ENCODE measurements at regions not wholly inside any gene's neighbourhood (a gene's known extent, or its start where the extent isn't known, plus 50 kb on each side); places are given as distances from the start of the nearest gene placed in this dataset.
"Not testable (repeated sequence)": the region's sequence is repeated elsewhere in the genome, so short reads cannot be mapped to it uniquely, and the experiment has no call there.

- no peak for DNase-seq
Observed at GRCh38 chr6:15897063-15897876, 231.6 kb upstream of the MYLIP start.

GRCh38 chr6:15894973-15895725 lies 232.3 kb upstream of the DTNBP1 start:
- DNase-seq: no peak

- DNase-seq: peak; percentile 56 to 83
Observed at GRCh38 chr6:15893556-15894253, 230.9 kb upstream of the DTNBP1 start.

DNA sequence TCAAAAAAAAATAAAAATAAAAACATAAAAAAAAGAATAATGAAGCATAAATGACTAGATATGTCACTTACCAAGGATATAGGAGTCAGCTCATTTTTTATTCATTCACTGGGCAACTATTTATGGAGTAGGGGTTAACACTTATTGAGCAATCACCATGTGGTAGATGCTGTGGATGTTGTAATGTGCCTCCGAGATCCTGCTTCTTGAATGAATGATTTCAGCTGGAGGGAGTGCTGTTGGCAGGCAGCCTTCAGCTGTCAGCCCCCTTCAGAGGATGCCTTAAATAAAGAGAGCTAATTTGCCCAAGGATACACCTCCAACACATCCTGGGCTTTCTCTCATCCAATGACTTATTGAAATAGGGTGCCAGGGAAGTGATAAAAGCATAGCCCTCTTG lies 229.5 kb upstream of the DTNBP1 start:
- DNase-seq: no peak

- DNase-seq: no peak
Observed at GRCh38 chr6:15888798-15889772, 226.3 kb upstream of the DTNBP1 start.

GRCh38 chr6:15887491-15888461 lies 224.9 kb upstream of the DTNBP1 start:
- DNase-seq: no peak

DNA sequence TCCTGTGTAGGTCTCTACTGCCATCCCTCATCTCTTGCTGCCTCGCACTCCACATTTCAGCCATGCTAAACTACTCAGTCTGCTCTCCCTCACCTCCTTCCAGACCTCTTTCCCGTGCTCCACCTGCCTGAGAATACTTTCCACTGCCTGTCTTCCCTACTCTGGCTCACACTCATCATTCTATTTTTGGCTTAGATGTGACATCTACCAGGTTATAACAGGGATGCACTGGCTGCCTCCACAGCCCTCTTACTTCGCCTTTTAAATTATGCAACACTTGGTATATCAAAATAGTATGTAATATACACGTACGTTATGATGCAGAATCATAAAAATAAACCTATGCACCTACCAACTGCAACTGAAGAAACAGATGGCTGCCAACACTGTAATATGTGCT lies 222.8 kb upstream of the DTNBP1 start:
- no peak for DNase-seq

GRCh38 chr6:15883593-15883992 lies 220.8 kb upstream of the DTNBP1 start:
- not testable (repeated sequence) for DNase-seq

GRCh38 chr6:15882915-15883314 lies 220.1 kb upstream of the DTNBP1 start:
- no peak for DNase-seq

DNA sequence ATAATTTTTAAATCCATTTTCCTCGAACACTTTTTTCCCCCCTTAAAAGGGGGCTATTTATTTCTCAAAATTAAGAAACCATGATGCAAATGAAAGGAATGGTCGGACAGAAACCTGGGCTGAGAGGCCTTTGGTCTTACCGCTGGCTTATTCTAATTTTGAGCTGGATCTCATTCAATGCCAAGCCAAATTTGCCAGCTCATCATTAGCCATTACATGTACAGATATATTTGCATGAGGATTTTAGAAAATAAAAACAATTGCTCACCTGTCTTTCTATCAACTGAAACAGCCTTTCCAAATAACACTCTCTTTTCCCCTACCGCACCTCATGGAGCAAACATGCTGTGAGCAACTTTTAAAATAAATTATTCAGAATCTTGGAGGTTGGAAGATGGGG lies 219.5 kb upstream of the DTNBP1 start:
- peak in 1 of 2 experiments; percentile 13 for DNase-seq

GRCh38 chr6:15881150-15881549 lies 218.3 kb upstream of the DTNBP1 start:
- no peak for DNase-seq

DNA sequence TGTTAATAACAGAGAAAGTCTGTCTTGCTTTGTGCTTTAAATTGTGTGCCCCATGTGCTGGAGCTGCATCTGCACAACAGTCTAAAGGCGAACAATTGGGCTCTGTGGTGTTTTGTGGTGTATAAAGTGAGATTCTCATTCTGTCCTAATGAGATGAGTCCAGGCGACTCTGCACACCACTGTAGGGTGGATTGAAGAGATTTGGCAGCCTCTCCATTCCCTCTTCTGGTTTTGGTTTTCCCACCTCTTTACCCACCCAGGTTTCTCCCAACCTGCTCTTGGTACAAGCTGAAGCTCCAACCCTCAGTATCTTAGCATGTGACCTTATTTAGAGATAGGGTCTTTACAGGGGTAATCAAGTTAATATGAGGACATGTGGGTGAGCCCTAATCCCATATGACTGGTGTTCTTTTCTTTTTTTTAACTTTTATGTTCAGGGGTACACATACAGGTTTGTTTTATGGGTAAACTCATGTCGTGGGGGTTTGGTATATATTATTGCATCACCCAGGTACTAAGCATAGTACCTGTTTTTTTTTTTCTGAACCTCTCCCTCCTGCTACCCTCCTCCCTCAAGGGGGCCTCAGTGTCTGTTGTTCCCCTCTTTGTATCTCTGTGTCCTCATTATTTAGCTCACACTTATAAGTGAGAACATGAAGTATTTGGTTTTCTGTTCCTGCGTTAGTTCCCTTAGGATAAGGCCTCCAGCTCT lies 217.6 kb upstream of the DTNBP1 start:
- no peak for DNase-seq

DNA sequence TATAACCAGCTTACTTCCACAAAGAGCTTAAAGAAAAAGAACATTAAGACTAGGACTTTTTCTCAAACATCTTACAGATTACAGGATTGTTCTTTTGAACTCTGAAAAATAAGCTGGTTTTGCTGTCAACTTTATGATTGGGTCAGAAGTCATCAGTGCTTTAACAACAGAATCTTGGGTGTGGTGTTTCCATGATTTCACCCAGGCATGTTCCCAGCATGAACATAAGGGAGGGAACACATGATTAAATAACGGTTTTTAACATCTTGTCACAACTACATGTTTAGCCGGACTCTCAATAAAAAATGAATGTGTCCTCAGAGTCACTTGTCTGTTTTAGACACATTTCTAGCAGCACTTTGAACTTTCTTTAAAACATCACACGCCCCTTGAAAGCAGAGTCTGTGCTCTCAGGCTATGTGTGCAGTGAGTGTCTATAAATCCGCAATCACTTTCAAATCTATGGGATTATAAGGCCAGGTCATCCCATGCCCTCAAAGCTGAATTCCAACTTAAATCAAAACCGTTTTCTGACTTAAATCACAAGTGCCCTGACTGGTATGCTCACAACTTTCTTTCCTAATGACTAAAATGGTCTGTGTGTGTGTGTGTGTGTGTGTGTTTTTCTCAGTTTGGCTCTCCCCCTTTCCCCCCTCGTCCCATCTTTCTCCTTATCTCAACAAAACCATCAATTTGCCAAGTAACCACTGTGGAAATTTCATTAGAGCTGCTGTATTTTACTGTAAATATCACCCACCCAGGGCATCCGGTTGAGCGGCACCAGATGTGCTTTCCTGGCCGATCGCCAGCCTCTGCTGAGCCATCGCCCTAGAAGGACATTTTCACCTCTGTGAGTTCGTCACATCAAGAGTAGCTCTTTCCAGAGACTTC lies 216.8 kb upstream of the DTNBP1 start:
- no peak for DNase-seq

DNA sequence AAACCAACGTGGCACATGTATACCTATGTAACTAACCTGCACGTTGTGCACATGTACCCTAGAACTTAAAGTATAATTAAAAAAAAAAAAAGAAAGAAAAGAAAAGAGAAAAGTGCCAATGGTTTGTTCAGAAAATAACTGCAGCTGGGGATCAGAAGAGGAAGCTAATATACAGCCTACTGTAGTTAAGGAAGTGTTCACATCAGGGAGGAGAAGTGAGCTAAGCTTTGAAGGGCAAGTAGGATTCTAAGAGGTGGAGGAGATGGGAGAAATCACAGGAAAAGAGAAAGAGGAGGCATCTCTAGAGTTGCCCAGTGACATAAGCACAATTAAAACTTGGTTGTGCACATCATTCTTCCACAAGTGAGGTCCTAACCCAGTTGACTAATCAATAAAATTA lies 214.4 kb upstream of the DTNBP1 start:
- no peak for DNase-seq

- DNase-seq: no peak
Observed at GRCh38 chr6:15876406-15876805, 213.6 kb upstream of the DTNBP1 start.

DNA sequence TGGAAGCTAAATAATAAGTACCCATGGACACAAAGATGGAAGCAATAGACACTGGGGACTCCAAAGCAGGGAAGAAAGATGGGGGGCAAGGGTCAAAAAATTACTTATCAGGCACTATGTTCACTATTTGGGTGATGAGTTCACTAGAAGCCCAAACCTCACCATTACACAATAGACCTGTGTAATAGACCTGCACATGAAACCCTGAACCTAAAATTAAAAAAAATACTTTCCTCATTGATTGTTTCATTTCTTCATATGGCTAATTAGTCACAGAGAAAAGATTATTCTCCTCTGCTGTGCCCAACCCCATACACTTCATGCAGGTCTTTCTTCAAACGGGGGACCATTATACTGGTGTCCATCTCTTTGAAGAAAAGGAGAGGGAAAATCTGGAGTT lies 213.0 kb upstream of the DTNBP1 start:
- no peak for DNase-seq

GRCh38 chr6:15874821-15875220 lies 212.0 kb upstream of the DTNBP1 start:
- DNase-seq: no peak

DNA sequence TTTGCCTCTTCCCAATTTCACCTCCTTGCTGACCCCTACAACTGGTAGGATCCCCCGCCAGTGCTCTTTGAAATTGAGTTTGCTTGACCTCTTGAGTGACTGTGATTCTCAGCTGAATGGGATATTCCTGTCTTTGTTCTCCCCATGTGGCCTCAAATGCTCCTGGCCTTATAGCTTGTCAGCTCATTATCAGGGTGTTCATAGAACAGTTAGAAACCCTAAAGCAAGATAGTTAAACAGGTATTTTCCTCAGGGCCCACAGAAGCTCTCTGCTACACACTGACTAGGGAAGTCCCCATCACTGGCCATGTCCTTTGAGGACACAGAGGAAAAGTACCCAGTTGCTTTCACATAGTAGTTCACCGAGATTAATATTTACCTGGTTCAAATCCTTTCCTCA lies 211.5 kb upstream of the DTNBP1 start:
- no peak for DNase-seq
